Right ventricle myocardium inferior (tissue), 1 donor: ENCODE measurements at regions not wholly inside any gene's neighbourhood (a gene's known extent, or its start where the extent isn't known, plus 50 kb on each side); places are given as distances from the start of the nearest gene placed in this dataset.

Experiments used
- ATAC-seq: fragments of 200-7000 bp; cut with Tn5 transposase; one replicate; pipeline ENCODE4 v1.9.1; 2020; ENCODE audit warnings: mild to moderate bottlenecking, moderate library complexity
- DNase-seq: peaks from one replicate; pipeline ENCODE4 v3.0.0; 2021; ENCODE audit errors: missing footprints
- intact Hi-C: fragments of 100-400 bp; cut with DNase I; formaldehyde crosslinking; loops from one replicate; pipeline ENCODE4 v1.11.0; 2022
- donor health status: DM: no; HTN: yes; CAD: no; lungs with severe emphysema.

- DNase-seq: peak; percentile 77
- intact Hi-C loops: loop anchor here (5.0 kb wide), 1 partner anchor 366 kb away; the partner anchor contains the start of gene KLF12
- ATAC-seq: peak; percentile 83
These were observed 368.4 kb downstream of the KLF12 start for GRCh38 chr13:73765651-73766384.

- no peak for ATAC-seq
- intact Hi-C loops: no loop called here
These were observed 374.8 kb downstream of the KLF12 start for GRCh38 chr13:73759434-73759833.

GRCh38 chr13:73757481-73758233, 376.5 kb downstream of the KLF12 start:
- no peak for ATAC-seq
- intact Hi-C loops: no loop called here

More at GRCh38 chr13:73759434-73759833, 374.8 kb downstream of the KLF12 start:
- no peak for DNase-seq

GRCh38 chr13:73754727-73755292, 379.4 kb downstream of the KLF12 start:
- no peak for DNase-seq
- intact Hi-C loops: loop anchor here (2.0 kb wide), 1 partner anchor 532 kb away; no protein-coding TSS in a partner anchor
- peak; percentile 52 for ATAC-seq

More at GRCh38 chr13:73757481-73758233, 376.5 kb downstream of the KLF12 start:
- no peak for DNase-seq

- ATAC-seq: no peak
- intact Hi-C loops: loop anchor here (2.0 kb wide), 1 partner anchor 533 kb away; no protein-coding TSS in a partner anchor
These were observed 380.0 kb downstream of the KLF12 start for GRCh38 chr13:73754241-73754640.

GRCh38 chr13:73751290-73751689, 382.9 kb downstream of the KLF12 start:
- intact Hi-C loops: no loop called here
- ATAC-seq (no peak), DNase-seq (no peak)

More at GRCh38 chr13:73754241-73754640, 380.0 kb downstream of the KLF12 start:
- DNase-seq: no peak

- ATAC-seq: no peak
- intact Hi-C loops: no loop called here
- no peak for DNase-seq
These were observed 385.8 kb downstream of the KLF12 start for GRCh38 chr13:73748404-73748803.

GRCh38 chr13:73745190-73745589, 389.0 kb downstream of the KLF12 start:
- intact Hi-C loops: no loop called here
- ATAC-seq: no peak
- no peak for DNase-seq

- intact Hi-C loops: no loop called here
- no peak for ATAC-seq
- DNase-seq: no peak
These were observed 391.2 kb downstream of the KLF12 start for GRCh38 chr13:73742982-73743381.

- ATAC-seq: no peak
These were observed 392.5 kb downstream of the KLF12 start for GRCh38 chr13:73741742-73742141.

GRCh38 chr13:73741111-73741510, 393.1 kb downstream of the KLF12 start:
- ATAC-seq (no peak), DNase-seq (no peak)
- intact Hi-C loops: no loop called here

More at GRCh38 chr13:73741742-73742141, 392.5 kb downstream of the KLF12 start:
- DNase-seq: no peak
- intact Hi-C loops: no loop called here

- DNase-seq (peak; percentile 66), ATAC-seq (peak; percentile 77)
- intact Hi-C loops: no loop called here
These were observed 393.5 kb downstream of the KLF12 start for GRCh38 chr13:73740666-73741065.

GRCh38 chr13:73739394-73739793, 394.8 kb downstream of the KLF12 start:
- DNase-seq (no peak), ATAC-seq (no peak)
- intact Hi-C loops: no loop called here

GRCh38 chr13:73738626-73739025, 395.6 kb downstream of the KLF12 start:
- no peak for DNase-seq
- no peak for ATAC-seq
- intact Hi-C loops: no loop called here

- DNase-seq: no peak
- no peak for ATAC-seq
- intact Hi-C loops: no loop called here
These were observed 397.0 kb downstream of the KLF12 start for GRCh38 chr13:73737214-73737613.

- no peak for DNase-seq
- no peak for ATAC-seq
- intact Hi-C loops: no loop called here
These were observed 400.5 kb downstream of the KLF12 start for GRCh38 chr13:73733706-73734105.

- ATAC-seq (no peak), DNase-seq (no peak)
- intact Hi-C loops: no loop called here
These were observed 401.9 kb downstream of the KLF12 start for GRCh38 chr13:73732350-73732749.

GRCh38 chr13:73731564-73731963, 402.6 kb downstream of the KLF12 start:
- ATAC-seq (no peak), DNase-seq (no peak)
- intact Hi-C loops: no loop called here

GRCh38 chr13:73730014-73730413, 404.2 kb downstream of the KLF12 start:
- DNase-seq (no peak), ATAC-seq (no peak)
- intact Hi-C loops: no loop called here

- ATAC-seq: no peak
- DNase-seq: no peak
- intact Hi-C loops: no loop called here
These were observed 405.2 kb downstream of the KLF12 start for GRCh38 chr13:73729046-73729445.
